ENCODE measurements at regions not wholly inside any gene's neighbourhood (a gene's known extent, or its start where the extent isn't known, plus 50 kb on each side); places are given as distances from the start of the nearest gene placed in this dataset.

DNA sequence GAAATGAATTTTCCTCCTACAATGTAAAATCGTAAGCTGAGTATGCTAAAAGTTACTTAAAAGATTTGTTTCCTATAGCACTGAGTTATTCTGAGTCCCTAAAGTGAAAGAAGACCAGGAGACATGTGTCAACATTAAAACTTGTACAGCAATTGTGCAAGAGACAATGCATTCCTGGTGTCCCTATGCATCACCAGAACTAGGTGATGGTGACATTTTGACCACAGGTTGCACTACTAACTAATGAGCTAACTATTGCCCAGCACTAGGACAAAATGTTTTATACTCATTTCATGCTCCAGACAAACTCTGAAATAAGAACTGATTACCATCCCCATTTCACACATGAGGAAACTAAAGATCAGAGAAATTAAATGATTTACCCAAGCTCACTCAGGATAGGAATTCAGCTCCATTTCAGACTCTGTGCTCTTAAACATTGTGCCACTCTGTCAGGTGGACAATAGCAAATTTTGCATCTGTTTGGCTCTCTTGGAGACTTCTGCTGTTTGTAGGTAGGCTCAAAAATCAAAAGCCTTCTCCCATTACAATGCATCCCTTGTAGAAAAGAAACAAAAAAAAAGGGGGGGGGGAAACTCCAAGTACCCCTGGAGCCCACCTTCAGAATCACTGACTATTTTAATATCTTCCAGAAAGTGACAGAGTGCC, 269.2 kb downstream of the ACTL7B start:
- TF ChIP-seq, protein P1, sequence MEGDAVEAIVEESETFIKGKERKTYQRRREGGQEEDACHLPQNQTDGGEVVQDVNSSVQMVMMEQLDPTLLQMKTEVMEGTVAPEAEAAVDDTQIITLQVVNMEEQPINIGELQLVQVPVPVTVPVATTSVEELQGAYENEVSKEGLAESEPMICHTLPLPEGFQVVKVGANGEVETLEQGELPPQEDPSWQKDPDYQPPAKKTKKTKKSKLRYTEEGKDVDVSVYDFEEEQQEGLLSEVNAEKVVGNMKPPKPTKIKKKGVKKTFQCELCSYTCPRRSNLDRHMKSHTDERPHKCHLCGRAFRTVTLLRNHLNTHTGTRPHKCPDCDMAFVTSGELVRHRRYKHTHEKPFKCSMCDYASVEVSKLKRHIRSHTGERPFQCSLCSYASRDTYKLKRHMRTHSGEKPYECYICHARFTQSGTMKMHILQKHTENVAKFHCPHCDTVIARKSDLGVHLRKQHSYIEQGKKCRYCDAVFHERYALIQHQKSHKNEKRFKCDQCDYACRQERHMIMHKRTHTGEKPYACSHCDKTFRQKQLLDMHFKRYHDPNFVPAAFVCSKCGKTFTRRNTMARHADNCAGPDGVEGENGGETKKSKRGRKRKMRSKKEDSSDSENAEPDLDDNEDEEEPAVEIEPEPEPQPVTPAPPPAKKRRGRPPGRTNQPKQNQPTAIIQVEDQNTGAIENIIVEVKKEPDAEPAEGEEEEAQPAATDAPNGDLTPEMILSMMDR (IDR thresholded peaks at IDR 0.05; ENCODE audit: insufficient read depth, low read length, severe bottlenecking), result no peak

DNA sequence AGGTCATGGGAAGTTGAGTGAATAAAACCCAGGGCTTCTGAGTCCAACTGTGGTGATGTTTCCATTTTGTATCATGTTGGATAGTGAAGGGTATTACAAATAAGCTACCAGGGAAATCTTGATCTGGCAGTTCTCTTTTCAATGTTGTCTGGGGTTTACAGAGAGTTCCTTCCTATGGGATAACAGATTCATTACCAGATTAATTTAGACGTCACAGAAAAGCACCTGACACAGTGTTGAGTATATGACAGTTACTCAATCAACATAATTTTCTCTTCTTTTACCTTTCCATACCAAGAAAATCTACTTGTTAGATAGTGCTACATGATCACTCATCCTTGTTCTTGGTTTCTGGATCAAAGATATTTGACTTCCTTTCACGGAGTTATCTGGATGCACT, 270.9 kb downstream of the ACTL7B start:
- Histone ChIP-seq H3K36me3 (ENCODE audit: control insufficient read depth, insufficient read depth, low read length) (no peaks in the 10 kb centered on the region), H3K27me3 (ENCODE audit: control insufficient read depth, insufficient read depth, low read length) (no peaks in the 10 kb centered on the region), H3K4me3 (ENCODE audit: low read depth, low read length) (no peak overlapping the region)
- DNase-seq (ENCODE audit: low read depth) (no peak), FAIRE-seq (no peak)
- TF ChIP-seq, protein P1 (IDR thresholded peaks at IDR 0.05; ENCODE audit: insufficient read depth, low read length, severe bottlenecking), result no peak

More for the DNA sequence above, 269.2 kb downstream of the ACTL7B start:
- DNase-seq (ENCODE audit: low read depth), result peak; percentile 42
- Histone ChIP-seq H3K36me3 (ENCODE audit: control insufficient read depth, insufficient read depth, low read length) (no peaks in the 10 kb centered on the region), H3K4me3 (ENCODE audit: low read depth, low read length) (no peak overlapping the region), H3K27me3 (ENCODE audit: control insufficient read depth, insufficient read depth, low read length) (no peaks in the 10 kb centered on the region)
- no peak for FAIRE-seq

DNA sequence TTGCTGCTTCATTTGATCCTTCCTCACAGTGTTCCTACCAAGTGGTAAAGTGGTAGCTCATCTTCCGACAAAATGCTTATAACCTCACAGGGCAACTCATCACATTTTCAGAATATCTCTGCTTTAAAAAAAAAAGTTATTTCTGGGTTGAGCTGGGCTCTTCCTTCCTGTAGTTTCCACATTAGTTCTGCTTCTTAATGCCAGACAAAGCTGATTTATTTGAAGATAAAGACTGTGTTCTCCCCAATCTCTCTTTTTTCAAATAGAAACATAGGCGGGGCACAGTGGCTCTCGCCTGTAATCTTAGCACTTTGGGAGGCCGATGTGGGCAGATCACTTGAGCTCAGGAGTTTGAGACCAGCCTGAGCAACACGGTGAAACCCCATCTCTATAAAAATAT, 273.1 kb downstream of the ACTL7B start:
- no peak overlapping the region for H3K4me3 ChIP-seq (ENCODE audit: low read depth, low read length)
- DNase-seq (ENCODE audit: low read depth) (no peak), FAIRE-seq (no peak)

DNA sequence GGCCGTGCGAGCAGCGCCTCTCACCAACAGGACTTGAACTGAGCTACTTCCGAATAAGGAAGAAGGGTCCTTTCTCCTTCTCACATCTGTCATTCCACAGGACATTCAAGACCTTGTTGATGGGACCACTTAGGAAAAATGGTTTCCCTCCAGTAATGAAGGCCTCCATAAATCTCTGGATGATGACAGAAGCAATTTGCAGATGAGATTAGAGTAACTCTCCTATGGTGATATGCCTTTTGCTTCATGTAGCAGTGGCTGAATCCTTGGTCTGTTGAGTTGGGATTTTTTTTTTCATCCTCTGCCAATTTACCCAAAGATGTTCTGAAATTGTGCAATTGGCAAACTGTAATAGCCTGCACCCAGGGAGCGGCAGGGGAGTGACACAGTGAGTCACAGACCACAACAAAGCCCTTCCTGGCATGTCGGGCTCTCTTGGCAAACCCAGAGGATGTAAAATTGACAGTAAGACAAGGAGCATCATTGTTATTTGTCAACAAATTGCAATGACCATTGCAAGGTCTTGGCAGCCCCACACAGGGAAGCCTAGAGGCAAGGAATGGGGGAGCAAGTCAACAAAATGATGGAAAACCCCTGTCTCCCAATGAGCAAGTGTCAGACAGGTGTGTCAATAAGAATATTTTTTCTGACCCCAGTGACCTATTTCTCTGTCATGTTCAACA, 275.9 kb downstream of the ACTL7B start:
- TF ChIP-seq, protein P1 (IDR thresholded peaks at IDR 0.05; ENCODE audit: insufficient read depth, low read length, severe bottlenecking), result no peak
- FAIRE-seq (peak; percentile 81), DNase-seq (ENCODE audit: low read depth) (peak; percentile 89)
- H3K36me3 ChIP-seq (ENCODE audit: control insufficient read depth, insufficient read depth, low read length), result no peaks in the 10 kb centered on the region
- no peak overlapping the region for H3K4me3 ChIP-seq (ENCODE audit: low read depth, low read length)
- H3K27me3 ChIP-seq (ENCODE audit: control insufficient read depth, insufficient read depth, low read length), result no peaks in the 10 kb centered on the region

More for the DNA sequence above, 273.1 kb downstream of the ACTL7B start:
- no peaks in the 10 kb centered on the region for H3K36me3 ChIP-seq (ENCODE audit: control insufficient read depth, insufficient read depth, low read length)
- TF ChIP-seq, protein P1 (IDR thresholded peaks at IDR 0.05; ENCODE audit: insufficient read depth, low read length, severe bottlenecking), result no peak
- H3K27me3 ChIP-seq (ENCODE audit: control insufficient read depth, insufficient read depth, low read length), result no peaks in the 10 kb centered on the region

DNA sequence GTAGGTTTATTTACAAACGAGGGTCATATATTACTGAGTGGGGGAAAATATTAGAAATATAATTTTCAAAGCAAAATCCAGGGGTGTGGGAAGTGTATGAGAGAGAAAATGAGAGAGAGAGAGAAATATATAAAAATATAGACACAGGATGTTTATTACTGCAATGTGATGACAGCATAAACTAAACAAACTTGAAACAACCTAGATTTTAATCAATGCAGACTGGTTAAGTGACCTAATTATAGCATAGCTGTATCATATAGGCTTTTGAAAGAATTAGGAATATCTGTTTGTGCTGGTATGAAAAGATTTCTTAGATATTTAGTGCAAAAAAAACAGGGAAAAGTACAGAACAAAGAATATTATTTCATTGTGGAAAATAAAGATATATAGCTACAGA, 280.5 kb downstream of the ACTL7B start:
- no peak for FAIRE-seq
- no peaks in the 10 kb centered on the region for H3K36me3 ChIP-seq (ENCODE audit: control insufficient read depth, insufficient read depth, low read length)
- TF ChIP-seq, protein P1 (IDR thresholded peaks at IDR 0.05; ENCODE audit: insufficient read depth, low read length, severe bottlenecking), result no peak
- no peaks in the 10 kb centered on the region for H3K27me3 ChIP-seq (ENCODE audit: control insufficient read depth, insufficient read depth, low read length)
- no peak for DNase-seq (ENCODE audit: low read depth)
- H3K4me3 ChIP-seq (ENCODE audit: low read depth, low read length), result no peak overlapping the region

All from bronchial epithelial cell (primary cell).